HepG2 (cell line): ENCODE measurements at regions not wholly inside any gene's neighbourhood (a gene's known extent, or its start where the extent isn't known, plus 50 kb on each side); places are given as distances from the start of the nearest gene placed in this dataset.

Experiments used
- ATAC-seq: fragments of 200-7000 bp; cut with Tn5 transposase; 3 replicates; pipeline ENCODE4 v1.9.1; 2020; ENCODE audit warnings: mild to moderate bottlenecking, moderate library complexity
- BruUV-seq: library from RNA; stranded (reverse); fragments of 400-500 nt; replicated peaks from 2 replicates; lab custom pipeline; 2021; lab: Mats Ljungman, UMichigan
- CTCF ChIA-PET: fragments of 300-600 bp; formaldehyde crosslinking; extraction: SDS; loops from one replicate; lab custom pipeline; 2021; ENCODE audit warnings: low total read pairs, inconsistent platforms, low intra/inter-chr PET ratio; lab: Yijun Ruan, JAX
- POLR2A ChIA-PET: fragments of 350-600 bp; sonication (Branson Sonifier 250); formaldehyde crosslinking; loops from one replicate; lab custom pipeline; 2020; ENCODE audit warnings: antibody characterized with exemption, inconsistent platforms; lab: Yijun Ruan, JAX
- DNase-seq: peaks from one replicate; pipeline ENCODE4 v3.0.0-alpha.2; 2015; ENCODE audit warnings: low spot score
- FAIRE-seq: peaks from 3 replicates; lab custom pipeline; 2011; peaks lifted over from hg19 to GRCh38; lab: Jason Lieb, UNC
- H2AFZ ChIP-seq: one replicate; pipeline ENCODE4 v1.6.1; 2011; ENCODE audit warnings: low read length, inconsistent platforms
- H3K27ac ChIP-seq: fragments of 300-600 bp; 3 replicates; pipeline ENCODE4 v1.8.0; 2011; ENCODE audit warnings: mixed run types, mild to moderate bottlenecking, mixed read lengths, low read length, inconsistent platforms; ENCODE audit not compliant: insufficient read depth; ENCODE audit errors: extremely low read length
- H3K27me3 ChIP-seq, 2 experiments: fragments of 200-600 bp in 1 of 2; 2 replicates in 1 of 2; 3 replicates in 1 of 2; pipeline versions ENCODE4 v1.6.0 to v1.8.0; 2011; ENCODE audit warnings: low read length in 2 of 2, mild to moderate bottlenecking in 2 of 2, moderate library complexity in 2 of 2, inconsistent platforms in 1 of 2; ENCODE audit not compliant: insufficient read depth in 2 of 2, control insufficient read depth in 1 of 2
- H3K36me3 ChIP-seq, 2 experiments: fragments of 200-600 bp in 1 of 2; replicated peaks in 1 of 2; 2 replicates in 1 of 2; 3 replicates in 1 of 2; pipeline versions ENCODE4 v1.5.1 to v1.8.0; 2011; ENCODE audit warnings: low read length in 2 of 2, inconsistent platforms in 1 of 2; ENCODE audit not compliant: insufficient read depth in 2 of 2, control insufficient read depth in 1 of 2
- H3K4me1 ChIP-seq: 2 replicates; pipeline ENCODE4 v1.5.1; 2012; ENCODE audit warnings: low read length, inconsistent platforms; ENCODE audit not compliant: insufficient read depth
- H3K4me2 ChIP-seq: 2 replicates; pipeline ENCODE4 v1.6.0; 2011; ENCODE audit warnings: low read depth, low read length, inconsistent platforms
- H3K4me3 ChIP-seq, 3 experiments: fragments of 200-600 bp in 1 of 3; sonication (generic), shearing (Covaris generic) in 1 of 3; replicated peaks in 1 of 3; 2 replicates each; pipeline ENCODE4 v1.5.1; 2011 to 2016; ENCODE audit warnings: low read length in 3 of 3, inconsistent platforms in 2 of 3, low read depth in 2 of 3, mild to moderate bottlenecking in 2 of 3, control low read depth in 1 of 3, mixed read lengths in 1 of 3; ENCODE audit not compliant: insufficient read depth in 1 of 3
- H3K79me2 ChIP-seq: one replicate; pipeline ENCODE4 v1.6.1; 2011; ENCODE audit warnings: low read length, inconsistent platforms; ENCODE audit not compliant: insufficient read depth
- H3K9ac ChIP-seq: 2 replicates; pipeline ENCODE4 v1.6.0; 2011; ENCODE audit warnings: mild to moderate bottlenecking, low read depth, low read length, inconsistent platforms; ENCODE audit not compliant: insufficient read depth
- H3K9me3 ChIP-seq: 2 replicates; pipeline ENCODE4 v1.5.1; 2012; ENCODE audit warnings: mild to moderate bottlenecking, low read length
- H4K20me1 ChIP-seq: 2 replicates; pipeline ENCODE4 v1.6.0; 2011; ENCODE audit warnings: inconsistent platforms, mild to moderate bottlenecking, low read length, moderate library complexity; ENCODE audit not compliant: insufficient read depth
- ATAD3A ChIP-seq: sonication (generic); formaldehyde crosslinking; IDR thresholded peaks from 2 replicates; pipeline ENCODE4 v1.4.0; 2020; ENCODE audit warnings: missing genetic modification reagents
- BHLHE40 ChIP-seq: IDR thresholded peaks from 2 replicates; pipeline ENCODE4 v1.6.1; 2011; ENCODE audit warnings: low read length, improper control_type of control experiment
- BORCS8-MEF2B ChIP-seq: sonication (generic); formaldehyde crosslinking; IDR thresholded peaks from 2 replicates; pipeline ENCODE4 v1.8.0; 2022; ENCODE audit warnings: mild to moderate bottlenecking, missing genetic modification reagents
- ETV6 ChIP-seq: sonication (generic); formaldehyde crosslinking; conservative IDR thresholded peaks from 2 replicates; pipeline ENCODE4 v1.4.0; 2020; ENCODE audit warnings: missing genetic modification reagents
- GABPA ChIP-seq, 2 experiments: IDR thresholded peaks; 2 replicates each; pipeline ENCODE4 v1.6.1; 2011 to 2016; ENCODE audit warnings: low read depth in 2 of 2, low read length in 1 of 2, missing biosample characterization in 1 of 2, missing genetic modification characterization in 1 of 2
- HCFC1 ChIP-seq: fragments of 150-350 bp; IDR thresholded peaks from 2 replicates; pipeline ENCODE4 v1.6.1; 2014; ENCODE audit warnings: low read depth, low read length
- MAF1 ChIP-seq: sonication (generic); formaldehyde crosslinking; IDR thresholded peaks from 2 replicates; pipeline ENCODE4 v1.5.0; 2020; ENCODE audit warnings: missing genetic modification reagents, borderline replicate concordance
- YY1 ChIP-seq: IDR thresholded peaks from 2 replicates; pipeline ENCODE4 v1.6.1; 2011; ENCODE audit warnings: low read length, low read depth, moderate library complexity, mild to moderate bottlenecking; ENCODE audit not compliant: insufficient read depth, insufficient replicate concordance
- ZBTB1 ChIP-seq: sonication (generic); formaldehyde crosslinking; IDR thresholded peaks from 2 replicates; pipeline ENCODE4 v1.4.0; 2020; ENCODE audit warnings: missing genetic modification reagents, borderline replicate concordance
- ZEB1 ChIP-seq: IDR thresholded peaks from 2 replicates; pipeline ENCODE4 v1.6.1; 2012; ENCODE audit warnings: mild to moderate bottlenecking, low read depth, inconsistent platforms; ENCODE audit not compliant: insufficient replicate concordance
- ZNF619 ChIP-seq: sonication (generic); formaldehyde crosslinking; IDR thresholded peaks from 2 replicates; pipeline ENCODE4 v1.4.0; 2020; ENCODE audit warnings: mild to moderate bottlenecking, missing genetic modification reagents
- ZNF746 ChIP-seq: sonication (generic); formaldehyde crosslinking; IDR thresholded peaks from 2 replicates; pipeline ENCODE4 v1.8.0; 2022; ENCODE audit warnings: mild to moderate bottlenecking, missing genetic modification reagents
- ZSCAN25 ChIP-seq: sonication (generic); formaldehyde crosslinking; IDR thresholded peaks from 2 replicates; pipeline ENCODE4 v1.8.0; 2022; ENCODE audit warnings: mild to moderate bottlenecking, missing genetic modification reagents
- WGBS: methylation state at CpG from one replicate; pipeline ENCODE4 v1.1.6; 2017; ENCODE audit warnings: low lambda C conversion rate; 5-methylcytosine and 5-hydroxymethylcytosine counted together
- in situ Hi-C: cut with HindIII; loops from 2 replicates; pipeline ENCODE4 v1.10.0; 2017; ENCODE audit warnings: low pct_unique_long_range_greater_than_20kb; ENCODE audit not compliant: extremely low pct_ligation_motif_present
- intact Hi-C: fragments of 100-400 bp; cut with micrococcal nuclease; formaldehyde crosslinking; loops from one replicate; pipeline ENCODE4 v1.10.0; 2022; ENCODE audit not compliant: unreplicated experiment
- TF ChIP-seq, protein P1 (sequence below): sonication (generic); formaldehyde crosslinking; IDR thresholded peaks from 2 replicates; pipeline ENCODE4 v1.4.0; 2020; ENCODE audit warnings: missing genetic modification reagents, borderline replicate concordance
- TF ChIP-seq, protein P2 (sequence below): sonication (generic); formaldehyde crosslinking; IDR thresholded peaks from 2 replicates; pipeline ENCODE4 v1.5.1; 2020; ENCODE audit warnings: missing genetic modification reagents, mild to moderate bottlenecking, borderline replicate concordance

DNA sequence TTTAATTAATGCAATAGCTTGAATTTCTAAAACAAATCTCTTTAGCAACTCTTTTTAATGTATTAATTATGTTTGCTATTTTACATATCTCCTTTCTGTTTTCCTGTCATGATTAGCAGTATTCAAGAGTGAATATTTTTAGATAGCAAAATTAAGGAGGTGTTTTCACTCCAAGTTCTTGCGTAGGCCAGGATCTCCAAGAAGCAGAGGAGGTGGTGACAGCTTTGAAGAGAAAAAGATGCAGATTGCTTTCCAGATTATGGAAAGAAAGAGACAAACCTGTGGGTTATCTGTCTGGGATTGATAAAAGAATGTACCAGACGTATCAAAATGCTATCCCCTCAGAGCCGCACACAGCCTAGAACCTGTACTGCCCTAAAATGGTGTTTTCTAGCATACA, 163.5 kb upstream of the FAM98A start:
- no peak for ATAC-seq
- intact Hi-C loops, result no loop called here
- no TSS peak for BruUV-seq
- H3K36me3 ChIP-seq, result no peaks in the 10 kb centered on the region
- POLR2A ChIA-PET, result no interaction called here
- TF ChIP-seq ZNF746 (CRISPR knock-in tag) (no peak), ZBTB1 (no peak), BHLHE40 (no peak), ATAD3A (CRISPR knock-in tag) (no peak), GABPA (IDR thresholded peaks at IDR 0.05; ENCODE audit: low read depth, low read length) (no peak), GABPA (CRISPR knock-in tag; IDR thresholded peaks at IDR 0.05; ENCODE audit: low read depth) (no peak), YY1 (no peak), MAF1 (CRISPR knock-in tag) (no peak), ZNF619 (CRISPR knock-in tag) (no peak), HCFC1 (no peak), ETV6 (CRISPR knock-in tag) (no peak), ZEB1 (no peak), BORCS8-MEF2B (CRISPR knock-in tag) (no peak), ZSCAN25 (CRISPR knock-in tag) (no peak)
- TF ChIP-seq, protein P1, sequence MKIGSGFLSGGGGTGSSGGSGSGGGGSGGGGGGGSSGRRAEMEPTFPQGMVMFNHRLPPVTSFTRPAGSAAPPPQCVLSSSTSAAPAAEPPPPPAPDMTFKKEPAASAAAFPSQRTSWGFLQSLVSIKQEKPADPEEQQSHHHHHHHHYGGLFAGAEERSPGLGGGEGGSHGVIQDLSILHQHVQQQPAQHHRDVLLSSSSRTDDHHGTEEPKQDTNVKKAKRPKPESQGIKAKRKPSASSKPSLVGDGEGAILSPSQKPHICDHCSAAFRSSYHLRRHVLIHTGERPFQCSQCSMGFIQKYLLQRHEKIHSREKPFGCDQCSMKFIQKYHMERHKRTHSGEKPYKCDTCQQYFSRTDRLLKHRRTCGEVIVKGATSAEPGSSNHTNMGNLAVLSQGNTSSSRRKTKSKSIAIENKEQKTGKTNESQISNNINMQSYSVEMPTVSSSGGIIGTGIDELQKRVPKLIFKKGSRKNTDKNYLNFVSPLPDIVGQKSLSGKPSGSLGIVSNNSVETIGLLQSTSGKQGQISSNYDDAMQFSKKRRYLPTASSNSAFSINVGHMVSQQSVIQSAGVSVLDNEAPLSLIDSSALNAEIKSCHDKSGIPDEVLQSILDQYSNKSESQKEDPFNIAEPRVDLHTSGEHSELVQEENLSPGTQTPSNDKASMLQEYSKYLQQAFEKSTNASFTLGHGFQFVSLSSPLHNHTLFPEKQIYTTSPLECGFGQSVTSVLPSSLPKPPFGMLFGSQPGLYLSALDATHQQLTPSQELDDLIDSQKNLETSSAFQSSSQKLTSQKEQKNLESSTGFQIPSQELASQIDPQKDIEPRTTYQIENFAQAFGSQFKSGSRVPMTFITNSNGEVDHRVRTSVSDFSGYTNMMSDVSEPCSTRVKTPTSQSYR, result no peak
- TF ChIP-seq, protein P2, sequence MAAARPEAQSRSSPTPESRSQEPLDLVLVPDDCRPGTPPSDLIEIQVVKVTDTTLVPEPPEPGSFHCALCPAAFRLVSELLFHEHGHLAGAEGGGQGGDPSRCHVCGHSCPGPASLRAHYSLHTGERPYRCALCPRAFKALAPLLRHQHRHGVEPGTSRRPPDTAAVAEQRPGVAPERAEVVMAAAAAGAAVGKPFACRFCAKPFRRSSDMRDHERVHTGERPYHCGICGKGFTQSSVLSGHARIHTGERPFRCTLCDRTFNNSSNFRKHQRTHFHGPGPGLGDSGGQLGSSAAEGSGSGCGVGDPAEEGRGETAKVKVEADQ, result no peak
- H3K4me3 ChIP-seq, result no peak overlapping the region
- no peak overlapping the region for H3K4me2 ChIP-seq
- in situ Hi-C loops, result no loop called here
- WGBS, result 52% methylated on average over 3 of the region's 3 CpGs
- DNase-seq, result no peak
- peaks cover 8% of the 10 kb centered on the region; the same call in 1 of the 2 replicates for H3K9me3 ChIP-seq
- no peak overlapping the region for H3K9ac ChIP-seq
- CTCF ChIA-PET, result no interaction called here
- H2AFZ ChIP-seq, result no peak overlapping the region
- no peaks in the 10 kb centered on the region for H4K20me1 ChIP-seq
- no peaks in the 10 kb centered on the region for H3K79me2 ChIP-seq
- no peak for FAIRE-seq
- no peaks in the 10 kb centered on the region for H3K27me3 ChIP-seq
- no peaks in the 10 kb centered on the region for H3K4me1 ChIP-seq
- no peak overlapping the region for H3K27ac ChIP-seq
